Femur (tissue), 1 donor: ENCODE measurements at regions not wholly inside any gene's neighbourhood (a gene's known extent, or its start where the extent isn't known, plus 50 kb on each side); places are given as distances from the start of the nearest gene placed in this dataset.

Source experiments
- DNase-seq: peaks from one replicate; pipeline ENCODE4 v3.0.0-alpha.2; 2017

DNA sequence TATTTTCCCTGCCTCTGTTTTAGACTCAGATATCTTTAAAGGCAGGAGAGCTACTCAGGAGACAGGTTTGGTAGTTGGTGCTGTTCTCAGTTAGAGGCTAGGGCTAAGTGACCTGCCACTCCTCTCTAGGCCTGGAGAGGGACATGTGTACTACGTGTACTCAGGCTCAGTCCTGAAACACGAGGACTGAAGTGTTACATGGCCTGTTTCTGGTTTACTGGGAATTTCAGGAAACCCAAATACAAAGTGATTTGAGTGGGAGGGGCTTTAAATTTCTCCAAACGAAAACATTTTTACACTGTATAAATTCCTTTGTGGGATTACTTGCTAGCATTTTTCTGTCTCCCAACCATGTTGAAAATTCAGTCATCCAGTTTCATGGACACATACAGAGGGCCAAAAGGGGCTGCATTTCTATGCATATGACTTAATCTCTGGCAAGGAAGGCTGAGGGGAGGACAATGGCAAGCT is 343.3 kb downstream of the CYP26B1 start:
- peak; percentile 25 for DNase-seq

DNA sequence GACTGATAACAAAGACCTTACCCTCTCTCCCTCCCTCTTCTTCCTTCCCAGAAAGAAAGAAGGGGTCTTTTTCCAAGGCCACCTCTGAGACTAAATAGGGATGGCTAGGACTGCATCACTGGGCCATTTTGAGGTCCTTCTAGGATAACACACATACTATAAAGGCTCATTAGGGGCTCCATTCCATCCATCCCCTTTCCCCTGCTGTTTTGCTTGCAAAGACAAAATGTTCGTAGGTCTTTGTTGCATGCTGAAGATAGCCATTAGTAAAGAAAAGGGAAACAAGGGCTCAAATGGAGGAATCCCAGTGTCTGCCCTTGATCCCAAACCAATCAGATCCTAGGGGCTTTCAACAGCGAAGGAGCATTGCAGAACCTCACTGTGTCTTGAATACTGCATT is 344.3 kb downstream of the CYP26B1 start:
- DNase-seq: no peak

DNA sequence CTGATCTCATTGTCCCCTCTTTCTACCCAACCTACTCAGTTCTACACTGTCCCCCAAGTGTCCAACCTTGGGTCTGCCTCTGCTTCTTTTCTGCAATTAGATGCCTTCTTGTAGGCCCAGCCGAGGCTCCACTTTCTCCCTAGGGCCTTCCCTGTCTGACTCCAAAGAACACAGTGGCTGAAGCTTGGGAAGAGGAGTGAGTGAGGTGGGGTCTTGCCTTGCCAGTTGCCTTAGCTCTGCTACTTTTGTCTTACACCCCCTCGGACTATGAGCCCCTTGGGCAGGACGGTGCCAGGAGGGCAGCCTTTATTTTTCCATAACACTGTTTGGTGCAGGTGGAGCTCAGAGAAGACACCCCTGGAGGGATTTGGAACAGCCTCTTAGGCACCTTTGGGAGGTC is 345.1 kb downstream of the CYP26B1 start:
- DNase-seq: peak; percentile 5

DNA sequence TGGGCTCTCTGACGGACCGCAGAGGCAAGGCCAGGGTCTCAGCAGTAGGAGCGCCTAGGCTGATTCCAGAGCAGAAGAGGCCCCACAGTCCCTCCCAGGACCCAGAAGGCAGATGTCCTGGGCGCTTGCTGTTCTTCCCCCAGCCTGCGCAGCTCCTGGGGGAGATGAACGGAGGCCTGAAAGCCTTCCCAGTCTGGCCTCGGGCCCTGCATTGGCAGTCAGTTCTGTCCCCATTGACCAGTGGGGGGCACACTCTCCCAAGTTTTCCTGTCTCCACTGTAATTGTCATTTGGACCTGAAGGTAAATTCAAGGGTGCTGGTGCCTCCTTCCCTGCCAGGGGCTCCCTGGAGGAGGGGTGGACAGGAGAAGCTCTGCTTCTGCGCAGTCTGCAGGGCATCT is 345.7 kb downstream of the CYP26B1 start:
- peak; percentile 81 for DNase-seq

DNA sequence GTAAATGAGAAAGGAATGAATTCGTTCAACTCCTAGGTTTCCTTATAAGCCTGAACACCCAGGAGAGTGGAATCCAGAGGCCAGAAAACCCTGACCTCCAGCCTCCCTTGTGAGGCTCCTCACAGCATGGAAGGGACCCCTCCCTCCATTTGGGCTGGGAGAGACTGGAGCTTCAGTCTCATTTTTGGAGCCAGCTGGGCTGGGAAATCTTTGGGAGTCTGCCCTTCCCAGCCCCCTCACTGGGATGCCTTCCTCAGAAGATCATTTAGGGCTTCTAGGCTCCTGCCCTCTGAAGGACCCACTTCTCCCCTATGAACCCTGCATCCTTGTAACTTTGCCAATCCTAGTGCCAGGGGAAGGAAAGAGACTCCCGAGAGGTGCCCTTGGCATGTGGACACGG is 346.1 kb downstream of the CYP26B1 start:
- peak; percentile 29 for DNase-seq

DNA sequence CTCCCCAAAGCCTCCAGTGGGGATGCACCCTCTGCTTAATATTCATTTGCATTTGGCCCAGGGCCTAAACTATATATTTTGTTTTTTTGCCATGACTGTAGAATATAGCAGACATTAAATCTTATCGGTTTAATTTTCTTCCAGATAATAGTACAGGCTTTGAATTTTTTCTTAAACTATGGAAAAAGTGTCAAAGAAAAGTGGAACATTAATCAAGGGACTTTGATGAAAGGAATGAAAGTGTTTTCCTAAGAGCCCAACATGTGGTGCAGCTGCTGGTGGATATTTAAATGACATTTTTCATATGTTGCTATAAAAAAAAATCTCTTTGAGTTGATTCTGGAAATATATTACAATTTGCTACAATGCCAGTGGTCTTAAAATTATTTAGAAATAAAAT is 346.8 kb downstream of the CYP26B1 start:
- no peak for DNase-seq

DNA sequence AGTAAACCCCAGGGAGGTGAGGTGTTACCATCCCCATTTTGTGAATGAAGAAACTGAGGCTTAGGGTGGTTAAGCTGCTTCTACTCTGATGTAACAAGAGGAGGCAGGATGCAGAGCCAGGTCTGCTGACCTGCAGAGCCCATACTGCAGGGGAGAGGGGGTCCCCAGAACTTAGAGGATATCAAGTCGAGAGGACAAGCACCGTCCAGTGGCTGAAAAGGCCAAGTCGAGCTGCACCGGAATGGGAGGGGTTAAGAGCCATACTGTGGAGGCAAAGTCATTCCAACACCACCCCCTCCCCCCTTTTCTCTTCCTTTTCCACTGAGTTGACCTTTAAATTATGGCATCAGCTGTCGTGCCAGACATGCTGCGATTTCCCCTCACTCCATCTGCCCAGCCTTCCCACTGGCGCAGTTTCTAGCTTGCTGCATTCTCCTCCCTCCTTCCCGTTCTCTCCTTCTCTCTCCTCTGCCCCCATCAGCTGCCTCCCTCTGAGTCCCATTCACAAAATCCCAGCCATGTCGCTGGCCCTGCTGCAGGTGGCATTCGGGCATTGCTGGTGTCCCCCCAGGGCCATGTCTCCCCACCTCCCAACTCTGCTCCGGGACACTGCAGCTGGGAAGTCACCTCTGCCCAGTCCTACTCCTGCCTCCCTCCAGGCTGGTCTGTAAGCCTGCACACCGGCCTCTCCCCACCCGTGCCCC is 346.9 kb downstream of the DYSF start:
- DNase-seq: peak; percentile 55

DNA sequence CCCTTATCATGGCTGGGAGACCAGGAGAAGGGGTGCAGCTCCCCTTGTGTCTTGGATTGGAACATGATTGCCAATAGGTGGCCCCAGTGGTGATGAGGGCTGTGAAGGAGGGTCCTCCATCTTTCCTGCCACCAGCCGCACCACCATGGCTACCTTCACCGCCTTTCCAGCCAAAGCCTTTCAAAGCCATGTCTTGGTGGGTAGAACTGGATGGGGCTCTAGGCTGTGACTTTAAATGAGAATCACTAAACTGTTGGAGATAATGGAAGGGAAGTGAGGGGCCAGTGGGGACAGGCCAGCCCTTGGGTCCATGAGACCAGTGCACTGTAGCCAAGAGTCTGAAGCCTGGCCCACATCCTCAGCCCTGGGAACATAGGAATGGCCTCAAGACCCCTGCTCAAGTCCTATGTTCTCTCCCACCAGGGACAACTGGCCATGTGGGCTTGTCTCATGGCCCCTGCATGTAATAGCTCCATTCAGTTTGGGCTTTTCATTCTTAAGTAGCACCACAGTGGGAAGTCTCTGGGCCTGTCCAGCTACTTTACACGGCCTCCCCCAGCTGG is 345.7 kb downstream of the DYSF start:
- DNase-seq: no peak

DNA sequence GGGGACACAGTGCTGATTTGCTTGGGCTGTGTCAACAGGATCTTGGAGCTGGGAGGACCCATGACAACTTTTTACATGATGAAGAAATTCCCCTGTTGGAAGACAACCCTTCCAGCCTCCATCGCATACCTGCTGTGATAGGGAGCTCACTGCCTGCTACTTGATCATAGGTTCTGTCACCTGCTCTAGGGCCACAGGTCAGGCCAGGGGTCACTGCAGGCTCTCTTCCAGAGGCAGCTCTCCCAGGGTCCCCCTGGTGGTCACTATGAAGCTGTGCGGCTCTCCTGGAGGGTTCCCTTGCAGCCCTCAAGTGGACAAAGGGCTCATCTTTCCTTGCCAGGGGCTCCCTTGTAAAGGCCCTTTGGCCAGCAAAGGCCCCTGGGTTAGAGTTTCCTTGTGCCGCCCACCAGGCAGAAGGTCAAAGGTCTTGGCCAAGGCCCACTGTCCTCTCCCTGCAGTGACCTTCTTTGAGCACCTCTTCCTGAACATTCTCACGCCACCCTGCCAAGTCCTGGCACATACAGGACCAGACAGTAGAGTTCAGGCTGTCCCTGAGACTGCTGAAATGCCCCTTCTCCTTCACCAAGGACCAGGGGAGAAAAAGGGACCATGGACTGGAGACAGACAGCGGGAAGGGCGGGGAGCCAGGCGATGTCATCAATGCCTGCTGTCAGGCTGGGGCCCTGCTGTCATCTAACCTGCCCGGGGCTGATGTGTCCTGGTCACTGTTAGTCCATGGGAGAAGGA is 345.1 kb downstream of the DYSF start:
- peak; percentile 32 for DNase-seq

DNA sequence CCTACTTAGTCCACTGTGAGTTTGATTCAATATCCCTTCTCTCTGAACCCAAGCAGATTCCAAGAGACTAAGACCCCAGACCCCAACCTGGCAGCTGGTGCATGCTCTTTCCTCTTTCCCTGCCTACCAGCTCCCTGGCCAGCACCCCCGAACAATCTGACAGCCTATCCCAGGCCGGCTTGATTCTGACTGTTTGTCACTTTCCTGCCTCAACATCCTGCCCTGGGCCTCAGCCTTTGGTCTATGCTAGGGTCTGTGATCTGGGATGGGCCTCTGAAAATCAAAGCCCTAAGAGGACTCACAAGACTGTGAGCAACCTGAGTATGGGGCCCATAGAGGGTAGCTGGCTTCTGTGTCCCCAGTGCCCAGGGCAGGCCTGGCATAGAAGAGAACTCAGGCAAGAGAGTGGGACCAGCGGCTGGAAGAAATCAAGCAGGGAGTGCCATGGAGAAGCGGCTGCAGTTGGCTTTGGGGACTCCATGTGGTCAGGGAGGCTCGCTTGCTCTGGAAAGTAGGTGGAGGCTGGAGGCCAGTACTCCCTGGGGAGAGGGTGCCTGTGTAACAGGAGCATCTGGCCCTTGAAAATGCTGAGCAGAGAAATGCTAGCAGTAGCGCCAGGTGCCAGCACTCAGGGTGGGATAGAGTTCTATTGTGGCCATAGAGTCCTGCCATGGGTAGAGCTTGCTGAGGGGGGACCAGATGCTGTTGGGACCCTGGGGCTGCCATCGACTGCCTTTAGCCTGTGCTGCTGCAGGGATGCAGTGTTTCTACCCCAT is 343.9 kb downstream of the DYSF start:
- DNase-seq: peak; percentile 16

DNA sequence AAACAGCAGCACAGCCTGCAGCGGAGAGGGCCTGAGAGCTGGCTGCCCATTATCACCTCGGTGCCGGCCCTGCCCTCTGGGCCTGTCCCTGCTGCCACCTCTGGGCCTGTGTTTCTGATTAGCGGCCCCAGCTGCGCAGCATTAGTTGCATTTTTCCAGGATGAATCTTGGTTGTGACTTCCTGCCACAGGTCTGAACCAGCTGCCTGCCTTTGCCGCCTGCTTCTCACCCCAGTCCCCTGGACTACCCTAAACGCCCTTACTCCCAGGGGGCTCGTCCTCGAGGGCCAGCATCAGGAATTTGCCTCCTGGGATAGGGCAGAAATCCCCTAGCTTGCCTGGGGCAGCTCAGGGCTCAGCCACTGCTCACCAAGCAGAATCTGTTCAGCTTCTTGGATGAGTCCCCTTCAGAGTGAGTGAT is 342.8 kb downstream of the DYSF start:
- peak; percentile 28 for DNase-seq

DNA sequence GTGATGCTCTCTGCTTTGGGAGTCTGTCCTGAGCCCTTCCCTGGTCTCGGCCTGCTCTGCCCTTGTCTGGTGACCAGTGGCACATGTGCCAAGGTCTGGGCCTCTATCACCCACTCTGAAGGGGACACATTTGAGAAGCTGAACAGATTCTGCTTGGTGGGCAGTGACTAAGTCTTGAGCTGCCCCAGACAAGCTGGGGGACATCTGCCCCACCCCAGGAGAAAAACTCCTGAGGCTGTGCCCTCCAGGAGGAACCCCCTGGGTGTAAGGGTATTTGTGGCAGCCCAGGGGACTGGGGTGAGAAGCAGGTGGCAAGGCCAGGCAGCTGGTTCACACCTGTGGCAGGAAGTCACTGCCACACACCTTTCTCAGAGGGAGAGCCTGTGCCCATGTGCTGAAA is 342.1 kb downstream of the DYSF start:
- DNase-seq: peak; percentile 9

DNA sequence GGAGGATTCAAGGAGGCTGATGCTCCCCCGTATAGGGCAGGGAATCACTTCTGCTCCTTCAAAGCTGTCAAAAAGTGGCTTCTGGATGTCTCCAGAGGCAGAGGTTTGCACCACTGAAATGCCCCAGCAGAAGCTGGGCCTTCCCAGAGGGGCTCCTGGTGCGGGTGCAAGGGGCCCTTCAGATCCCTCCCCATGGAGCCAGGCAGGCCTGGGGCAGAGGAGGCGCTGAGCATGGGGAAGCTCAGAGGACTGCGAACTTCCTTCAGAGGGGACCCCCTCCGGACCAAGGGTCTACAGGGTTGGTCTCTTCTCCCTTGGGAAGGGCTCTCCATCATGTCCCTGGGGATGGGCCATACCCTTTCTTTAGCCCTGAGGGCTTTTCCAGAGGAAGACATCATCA is 341.2 kb downstream of the DYSF start:
- no peak for DNase-seq

DNA sequence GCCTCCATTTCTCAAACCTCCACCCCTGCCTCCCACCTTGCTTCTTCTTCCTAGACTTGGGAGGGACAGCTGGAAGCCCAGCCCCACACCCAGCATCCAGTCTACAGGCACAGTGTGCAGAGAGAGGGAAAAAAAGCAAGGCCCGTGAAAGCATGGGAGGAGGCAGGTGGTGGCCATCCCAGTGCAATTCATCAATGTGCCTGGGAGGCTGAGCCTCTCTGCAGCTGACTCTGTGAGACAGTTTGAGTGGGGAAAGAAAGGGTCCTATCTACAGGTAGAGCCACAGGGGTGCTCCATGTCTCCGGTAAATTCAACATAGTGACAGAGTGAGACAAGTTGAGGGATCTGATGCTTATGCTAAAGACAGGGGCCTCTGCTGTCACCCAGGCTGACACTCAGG is 340.6 kb downstream of the DYSF start:
- peak; percentile 11 for DNase-seq

DNA sequence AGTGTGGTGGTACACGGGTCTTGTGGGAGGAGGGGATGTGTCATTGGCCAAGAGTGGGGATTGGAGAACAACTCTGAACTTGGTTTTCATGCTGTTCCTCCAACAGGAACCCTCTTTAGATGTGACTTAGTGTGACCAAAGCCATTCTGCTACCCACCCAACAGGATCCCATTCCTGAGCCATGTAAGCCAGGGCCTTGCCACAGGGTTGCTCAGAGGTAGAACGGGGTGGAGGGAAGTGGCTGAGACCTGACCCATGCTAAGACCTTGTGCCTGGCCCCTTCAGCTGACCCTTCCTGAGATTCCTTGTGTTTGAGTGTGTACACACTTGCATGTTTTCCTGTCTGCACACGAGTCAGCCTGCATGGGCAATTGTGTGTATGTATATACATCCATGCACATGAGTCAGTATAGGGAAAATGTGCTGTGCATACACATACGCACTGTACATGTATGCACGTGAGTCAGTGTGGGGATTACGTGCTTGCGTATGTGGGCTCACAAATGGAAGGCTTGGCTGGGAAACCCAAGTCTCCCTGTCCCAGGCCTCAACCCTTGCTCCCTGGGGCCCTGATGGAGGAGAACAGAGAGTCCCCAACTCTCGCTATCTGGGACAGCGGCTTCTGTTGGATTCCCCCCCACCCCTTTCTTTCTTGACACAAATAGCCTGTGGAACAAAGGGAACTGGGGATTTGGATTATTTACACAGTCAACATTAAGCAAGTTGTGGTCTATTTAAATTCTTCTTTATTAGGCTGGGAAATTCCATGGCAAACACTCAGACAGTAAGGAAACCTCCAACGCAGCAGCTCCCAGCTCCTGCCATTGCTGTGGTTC is 339.8 kb downstream of the DYSF start:
- peak; percentile 13 for DNase-seq

DNA sequence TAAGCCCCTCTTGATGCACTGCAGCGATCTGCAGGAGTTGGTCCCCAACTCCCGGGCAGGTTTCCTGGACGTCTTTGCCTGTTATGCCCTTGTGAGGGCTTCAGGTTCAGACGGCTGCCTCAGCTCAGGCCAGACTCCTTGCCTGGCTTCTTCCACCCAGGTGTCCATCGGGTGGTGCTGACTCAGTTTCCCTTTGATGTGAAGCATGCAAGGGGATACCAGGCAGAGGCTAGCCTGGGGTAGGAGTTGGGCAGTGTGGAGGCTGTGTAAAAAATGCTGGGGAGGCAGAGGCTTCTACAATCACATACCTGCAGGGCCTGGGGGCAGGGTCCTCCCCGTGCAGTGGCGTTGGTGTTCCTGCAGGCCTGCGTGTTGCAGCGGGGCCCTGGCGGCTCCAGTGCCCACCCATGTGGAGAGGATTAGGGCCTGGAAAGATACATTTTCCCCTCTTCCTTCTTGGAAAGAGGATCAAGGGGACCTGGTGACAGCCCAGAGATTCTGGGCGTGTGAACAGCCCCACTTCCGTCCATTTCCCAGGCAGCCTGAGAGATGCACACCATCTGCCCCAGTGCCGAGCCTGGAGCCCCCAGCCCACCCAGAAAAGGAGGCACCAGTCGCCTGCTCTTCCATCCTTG is 338.3 kb downstream of the DYSF start:
- DNase-seq: peak; percentile 3

DNA sequence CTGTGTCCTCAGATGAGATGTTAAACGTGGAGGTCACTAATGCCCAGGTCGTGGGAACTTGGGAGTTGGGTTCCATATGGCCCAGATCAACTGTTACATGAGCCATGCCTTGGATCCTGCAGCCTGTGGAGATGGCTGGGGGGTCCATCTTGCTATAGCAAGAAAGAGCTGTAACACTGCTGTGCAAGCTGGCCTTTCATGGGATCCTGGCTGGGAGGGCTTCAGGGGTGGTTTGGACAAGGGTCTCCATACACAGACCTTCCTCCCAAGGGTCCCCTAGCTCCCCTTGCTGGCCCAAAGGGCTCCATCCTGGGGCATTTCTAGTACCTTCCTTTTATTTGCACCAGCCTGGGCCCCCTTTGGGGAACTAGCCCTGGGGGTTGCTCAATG is 337.7 kb downstream of the DYSF start:
- DNase-seq: peak; percentile 15

DNA sequence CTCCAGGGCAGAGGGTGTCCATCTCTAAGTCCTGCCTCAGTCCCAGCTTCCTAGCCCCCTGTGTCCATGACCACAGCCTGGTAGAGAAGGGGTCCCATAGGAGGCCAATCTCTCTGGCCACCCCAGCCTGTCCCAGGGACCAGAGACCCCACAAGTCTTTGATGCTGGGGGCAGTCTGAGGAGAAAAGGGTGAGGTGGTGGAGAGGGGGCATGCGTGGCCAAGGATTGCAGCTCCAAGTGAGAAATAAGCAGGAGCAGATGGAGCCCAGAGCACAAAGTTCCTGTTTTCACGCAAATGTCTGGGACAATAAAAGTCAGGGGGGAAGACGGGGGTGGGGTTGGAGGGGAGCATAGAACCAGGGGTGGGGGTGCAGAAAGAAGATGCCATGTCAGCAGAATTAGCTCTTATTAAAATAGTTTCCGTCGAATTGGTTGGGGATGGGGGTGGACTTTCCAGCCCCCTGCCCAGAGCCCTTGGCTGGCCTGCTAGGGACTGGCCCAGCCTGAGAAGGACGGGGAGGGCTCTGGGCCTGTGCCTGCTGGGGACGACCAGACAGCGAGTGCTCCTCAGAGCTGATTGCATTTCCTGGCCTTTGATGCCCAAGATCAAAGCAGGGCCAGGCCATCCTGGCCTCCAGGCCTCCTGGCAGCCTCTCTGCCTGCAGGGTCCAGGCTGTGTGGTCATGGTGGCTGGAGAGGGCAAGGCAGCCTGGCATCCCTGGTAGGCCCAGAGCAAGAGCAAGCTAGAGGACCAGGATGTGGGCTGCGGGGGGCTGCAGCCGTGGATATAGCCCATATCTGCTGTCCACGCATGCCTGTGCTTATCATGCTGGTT is 337.1 kb downstream of the DYSF start:
- peak; percentile 18 for DNase-seq

DNA sequence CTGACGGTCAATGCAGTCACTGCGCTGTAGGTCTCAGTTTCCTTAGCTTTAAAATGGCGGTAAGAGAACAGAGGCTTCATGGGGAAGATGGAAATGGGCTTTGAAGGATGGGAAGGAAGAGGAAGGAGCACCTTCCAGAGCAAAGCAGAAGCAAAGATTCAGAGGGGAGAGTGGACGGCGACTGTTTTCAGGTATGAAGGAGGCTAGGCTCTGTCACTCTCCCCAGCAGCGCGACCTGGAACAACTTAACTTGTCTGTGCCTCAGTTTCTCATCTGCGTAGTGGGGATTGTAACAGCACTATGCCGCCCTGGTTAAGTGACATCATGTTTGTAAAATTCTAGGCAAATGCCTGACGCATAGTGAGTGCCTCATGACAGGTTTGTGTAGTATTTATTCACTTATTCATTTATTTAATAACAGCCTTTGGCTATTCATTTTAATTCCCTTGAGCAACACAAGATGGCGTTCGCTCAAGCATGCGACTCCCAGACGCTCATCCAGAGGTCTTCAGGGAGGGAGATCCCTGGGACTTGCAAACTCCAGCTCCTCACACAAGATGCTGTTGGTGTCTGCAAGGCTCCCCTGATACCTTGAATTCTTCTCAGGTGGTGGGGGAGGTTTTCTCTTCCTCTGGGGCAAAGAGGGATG is 336.3 kb downstream of the DYSF start:
- peak; percentile 14 for DNase-seq

DNA sequence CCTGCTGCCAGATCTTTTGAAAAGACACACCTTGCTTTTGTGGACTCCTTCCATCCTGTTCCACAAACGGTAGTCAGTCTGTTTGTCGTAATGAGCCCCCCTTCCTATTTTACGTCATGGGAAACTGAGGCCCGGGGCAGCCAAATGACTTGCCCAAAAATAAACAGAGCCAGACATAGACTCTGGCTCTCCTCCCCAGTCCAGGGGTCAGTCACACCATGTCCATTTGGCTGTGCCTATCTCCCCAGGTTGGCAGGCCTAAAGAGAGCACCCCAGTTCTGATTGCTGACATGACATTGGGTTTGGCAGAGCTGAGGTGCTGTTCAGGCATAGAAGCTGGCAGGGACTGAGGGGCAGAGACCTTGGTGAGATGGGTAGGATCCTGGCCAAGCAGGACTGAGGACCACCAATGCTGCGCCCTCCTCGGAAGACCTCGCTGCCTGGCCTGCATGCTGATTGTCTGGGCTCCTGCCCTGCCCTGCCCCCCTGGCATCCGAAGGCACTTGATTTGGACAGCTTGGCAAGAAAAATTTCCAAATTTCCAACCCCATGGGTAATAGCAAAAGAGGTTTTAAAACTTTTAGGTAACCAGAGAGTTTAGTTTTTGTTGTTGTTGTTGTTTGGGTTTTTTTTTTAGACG is 335.4 kb downstream of the DYSF start:
- DNase-seq: peak; percentile 10
